ENCODE measurements at regions not wholly inside any gene's neighbourhood (a gene's known extent, or its start where the extent isn't known, plus 50 kb on each side); places are given as distances from the start of the nearest gene placed in this dataset.

DNA sequence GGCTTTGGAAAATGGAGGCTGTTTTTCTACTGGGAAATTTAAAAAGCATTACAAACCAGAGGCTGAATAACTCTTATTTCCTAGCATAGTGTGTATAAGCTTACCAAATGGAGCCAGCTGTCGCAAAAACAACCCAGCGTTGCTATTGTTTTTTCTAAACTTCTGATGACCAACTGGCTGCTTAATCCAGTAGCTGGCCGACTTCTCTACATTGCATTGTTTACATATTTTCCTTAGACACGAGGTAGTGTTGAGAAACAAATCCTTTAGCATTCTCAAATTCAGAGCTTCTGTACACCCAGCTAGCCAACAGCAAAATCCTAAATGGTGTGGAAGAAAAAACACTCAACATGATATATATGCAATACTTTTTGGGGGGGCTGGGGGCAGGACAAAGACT is 161.0 kb upstream of the ADAMTS9 start:
- Histone ChIP-seq H4K20me1 (ENCODE audit: insufficient read depth) (no peaks in the 10 kb centered on the region), H3K4me1 (ENCODE audit: control insufficient read depth in 1 of 2, insufficient read depth in 2 of 2, low read depth in 1 of 2, low read length in 1 of 2) (peaks cover 0 to 3% of the 10 kb centered on the region in 2 experiments; a peak in 1 of 4 replicates), H2AFZ (ENCODE audit: low read depth) (no peak overlapping the region), H3K79me2 (ENCODE audit: insufficient read depth) (no peaks in the 10 kb centered on the region), H3K4me2 (no peak overlapping the region), H3K9me2 (no peaks in the 10 kb centered on the region), H3K4me3 (ENCODE audit: low read depth in 2 of 2, low read length in 1 of 2) (no peak overlapping the region), H3K9ac (no peak overlapping the region), H3K27me3 (ENCODE audit: insufficient read depth) (no peaks in the 10 kb centered on the region), H3F3A (replicated peaks; ENCODE audit: insufficient read depth) (no peaks in the 10 kb centered on the region), H3K27ac (ENCODE audit: low read depth in 2 of 2, low read length in 1 of 2) (no peak overlapping the region), H3K9me3 (no peaks in the 10 kb centered on the region), H3K36me3 (replicated peaks in 1 of 2; ENCODE audit: control insufficient read depth in 1 of 2, insufficient read depth in 2 of 2, low read length in 1 of 2) (no peaks in the 10 kb centered on the region)
- no peak for DNase-seq
- POLR2A ChIA-PET, result no interaction called here
- WGBS (ENCODE audit: low lambda C conversion rate), result 70% methylated on average over 4 of the region's 4 CpGs
- CTCF ChIA-PET, result no interaction called here
- TF ChIP-seq ELF1 (IDR thresholded peaks at IDR 0.05) (no peak), GABPA (IDR thresholded peaks at IDR 0.05; ENCODE audit: low read depth) (no peak), RAD21 (IDR thresholded peaks at IDR 0.05; ENCODE audit: low read length) (no peak), TCF12 (IDR thresholded peaks at IDR 0.05) (no peak), NFIC (IDR thresholded peaks at IDR 0.05; ENCODE audit: borderline replicate concordance) (no peak), FOXJ3 (CRISPR knock-in tag; IDR thresholded peaks at IDR 0.05) (no peak), YY1 (IDR thresholded peaks at IDR 0.05; ENCODE audit: low read depth) (no peak), NRF1 (IDR thresholded peaks at IDR 0.05; ENCODE audit: low read depth, low read length) (no peak)
- TF ChIP-seq, protein P1, sequence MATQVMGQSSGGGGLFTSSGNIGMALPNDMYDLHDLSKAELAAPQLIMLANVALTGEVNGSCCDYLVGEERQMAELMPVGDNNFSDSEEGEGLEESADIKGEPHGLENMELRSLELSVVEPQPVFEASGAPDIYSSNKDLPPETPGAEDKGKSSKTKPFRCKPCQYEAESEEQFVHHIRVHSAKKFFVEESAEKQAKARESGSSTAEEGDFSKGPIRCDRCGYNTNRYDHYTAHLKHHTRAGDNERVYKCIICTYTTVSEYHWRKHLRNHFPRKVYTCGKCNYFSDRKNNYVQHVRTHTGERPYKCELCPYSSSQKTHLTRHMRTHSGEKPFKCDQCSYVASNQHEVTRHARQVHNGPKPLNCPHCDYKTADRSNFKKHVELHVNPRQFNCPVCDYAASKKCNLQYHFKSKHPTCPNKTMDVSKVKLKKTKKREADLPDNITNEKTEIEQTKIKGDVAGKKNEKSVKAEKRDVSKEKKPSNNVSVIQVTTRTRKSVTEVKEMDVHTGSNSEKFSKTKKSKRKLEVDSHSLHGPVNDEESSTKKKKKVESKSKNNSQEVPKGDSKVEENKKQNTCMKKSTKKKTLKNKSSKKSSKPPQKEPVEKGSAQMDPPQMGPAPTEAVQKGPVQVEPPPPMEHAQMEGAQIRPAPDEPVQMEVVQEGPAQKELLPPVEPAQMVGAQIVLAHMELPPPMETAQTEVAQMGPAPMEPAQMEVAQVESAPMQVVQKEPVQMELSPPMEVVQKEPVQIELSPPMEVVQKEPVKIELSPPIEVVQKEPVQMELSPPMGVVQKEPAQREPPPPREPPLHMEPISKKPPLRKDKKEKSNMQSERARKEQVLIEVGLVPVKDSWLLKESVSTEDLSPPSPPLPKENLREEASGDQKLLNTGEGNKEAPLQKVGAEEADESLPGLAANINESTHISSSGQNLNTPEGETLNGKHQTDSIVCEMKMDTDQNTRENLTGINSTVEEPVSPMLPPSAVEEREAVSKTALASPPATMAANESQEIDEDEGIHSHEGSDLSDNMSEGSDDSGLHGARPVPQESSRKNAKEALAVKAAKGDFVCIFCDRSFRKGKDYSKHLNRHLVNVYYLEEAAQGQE (IDR thresholded peaks at IDR 0.05; ENCODE audit: low read depth, low read length), result no peak
- TF ChIP-seq, protein P2, sequence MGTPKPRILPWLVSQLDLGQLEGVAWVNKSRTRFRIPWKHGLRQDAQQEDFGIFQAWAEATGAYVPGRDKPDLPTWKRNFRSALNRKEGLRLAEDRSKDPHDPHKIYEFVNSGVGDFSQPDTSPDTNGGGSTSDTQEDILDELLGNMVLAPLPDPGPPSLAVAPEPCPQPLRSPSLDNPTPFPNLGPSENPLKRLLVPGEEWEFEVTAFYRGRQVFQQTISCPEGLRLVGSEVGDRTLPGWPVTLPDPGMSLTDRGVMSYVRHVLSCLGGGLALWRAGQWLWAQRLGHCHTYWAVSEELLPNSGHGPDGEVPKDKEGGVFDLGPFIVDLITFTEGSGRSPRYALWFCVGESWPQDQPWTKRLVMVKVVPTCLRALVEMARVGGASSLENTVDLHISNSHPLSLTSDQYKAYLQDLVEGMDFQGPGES (IDR thresholded peaks at IDR 0.05; ENCODE audit: low read depth, low read length), result no peak

DNA sequence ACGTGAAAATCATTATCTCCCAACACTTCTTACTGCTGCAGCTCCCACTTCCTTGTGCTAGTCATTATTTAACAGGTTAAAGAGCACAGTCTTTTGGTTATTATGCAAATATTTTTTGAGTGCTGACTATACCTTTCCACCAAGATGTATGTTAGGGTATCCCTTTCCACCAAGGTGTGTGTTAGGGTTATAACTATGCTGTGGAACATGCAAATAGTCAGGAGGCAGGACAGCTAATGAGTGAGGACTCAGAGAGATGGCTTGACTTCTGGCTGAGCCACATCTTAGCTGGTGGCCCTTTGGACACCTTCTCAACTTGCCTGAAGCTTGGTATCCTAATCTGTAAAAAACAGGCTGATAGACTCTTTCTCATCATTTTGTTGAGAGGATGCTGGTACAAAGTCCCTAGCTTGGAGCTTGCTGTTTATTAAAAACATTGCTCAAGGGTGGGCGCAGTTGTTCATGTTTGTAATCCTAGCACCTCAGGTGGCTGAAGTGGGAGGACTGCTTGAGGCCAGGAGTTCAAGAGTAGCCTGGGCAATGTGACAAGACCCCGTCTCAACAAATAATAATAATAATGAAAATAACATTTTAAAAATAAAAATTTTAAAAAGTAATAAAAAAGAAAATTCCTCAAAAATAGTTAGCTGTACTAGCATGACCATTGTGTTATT is 160.5 kb upstream of the ADAMTS9 start:
- no peak overlapping the region for H3K4me2 ChIP-seq
- WGBS (ENCODE audit: low lambda C conversion rate), result 86% methylated on average over 3 of the region's 3 CpGs
- no peak for DNase-seq
- H3K36me3 ChIP-seq (replicated peaks in 1 of 2; ENCODE audit: control insufficient read depth in 1 of 2, insufficient read depth in 2 of 2, low read length in 1 of 2), result no peaks in the 10 kb centered on the region
- no peaks in the 10 kb centered on the region for H3K27me3 ChIP-seq (ENCODE audit: insufficient read depth)
- no peaks in the 10 kb centered on the region for H3K9me2 ChIP-seq
- H3K9me3 ChIP-seq, result no peaks in the 10 kb centered on the region
- TF ChIP-seq ELF1 (IDR thresholded peaks at IDR 0.05), result no peak
- TF ChIP-seq, protein P2 (IDR thresholded peaks at IDR 0.05; ENCODE audit: low read depth, low read length), result no peak
- no peak for TF ChIP-seq RXRA (IDR thresholded peaks at IDR 0.05; ENCODE audit: borderline replicate concordance, low read depth)
- no peak for TF ChIP-seq YY1 (IDR thresholded peaks at IDR 0.05; ENCODE audit: low read depth)
- no peak for TF ChIP-seq FOXM1 (IDR thresholded peaks at IDR 0.05; ENCODE audit: low read depth)
- TF ChIP-seq NRF1 (IDR thresholded peaks at IDR 0.05; ENCODE audit: low read depth, low read length), result no peak
- no peak for TF ChIP-seq NFIC (IDR thresholded peaks at IDR 0.05; ENCODE audit: borderline replicate concordance)
- TF ChIP-seq, protein P3, sequence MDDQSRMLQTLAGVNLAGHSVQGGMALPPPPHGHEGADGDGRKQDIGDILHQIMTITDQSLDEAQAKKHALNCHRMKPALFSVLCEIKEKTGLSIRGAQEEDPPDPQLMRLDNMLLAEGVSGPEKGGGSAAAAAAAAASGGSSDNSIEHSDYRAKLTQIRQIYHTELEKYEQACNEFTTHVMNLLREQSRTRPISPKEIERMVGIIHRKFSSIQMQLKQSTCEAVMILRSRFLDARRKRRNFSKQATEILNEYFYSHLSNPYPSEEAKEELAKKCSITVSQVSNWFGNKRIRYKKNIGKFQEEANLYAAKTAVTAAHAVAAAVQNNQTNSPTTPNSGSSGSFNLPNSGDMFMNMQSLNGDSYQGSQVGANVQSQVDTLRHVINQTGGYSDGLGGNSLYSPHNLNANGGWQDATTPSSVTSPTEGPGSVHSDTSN (IDR thresholded peaks at IDR 0.05), result no peak
- H3K4me3 ChIP-seq (ENCODE audit: low read depth in 2 of 2, low read length in 1 of 2), result no peak overlapping the region
- no peak overlapping the region for H3K27ac ChIP-seq (ENCODE audit: low read depth in 2 of 2, low read length in 1 of 2)
- no peaks in the 10 kb centered on the region for H3F3A ChIP-seq (replicated peaks; ENCODE audit: insufficient read depth)
- H2AFZ ChIP-seq (ENCODE audit: low read depth), result no peak overlapping the region
- no peaks in the 10 kb centered on the region for H3K79me2 ChIP-seq (ENCODE audit: insufficient read depth)
- peaks cover 0 to 3% of the 10 kb centered on the region in 2 experiments; a peak in 1 of 4 replicates for H3K4me1 ChIP-seq (ENCODE audit: control insufficient read depth in 1 of 2, insufficient read depth in 2 of 2, low read depth in 1 of 2, low read length in 1 of 2)
- no peaks in the 10 kb centered on the region for H4K20me1 ChIP-seq (ENCODE audit: insufficient read depth)
- H3K9ac ChIP-seq, result no peak overlapping the region
- ChIA-PET CTCF (no interaction called here), POLR2A (no interaction called here)
